HepG2 (cell line): ENCODE measurements at regions not wholly inside any gene's neighbourhood (a gene's known extent, or its start where the extent isn't known, plus 50 kb on each side); places are given as distances from the start of the nearest gene placed in this dataset.

Source experiments
- ATAC-seq: fragments of 200-7000 bp; cut with Tn5 transposase; 3 replicates; pipeline ENCODE4 v1.9.1; 2020; ENCODE audit warnings: mild to moderate bottlenecking, moderate library complexity
- BruUV-seq: library from RNA; stranded (reverse); fragments of 400-500 nt; replicated peaks from 2 replicates; lab custom pipeline; 2021; lab: Mats Ljungman, UMichigan
- CTCF ChIA-PET: fragments of 300-600 bp; formaldehyde crosslinking; extraction: SDS; loops from one replicate; lab custom pipeline; 2021; ENCODE audit warnings: low total read pairs, inconsistent platforms, low intra/inter-chr PET ratio; lab: Yijun Ruan, JAX
- POLR2A ChIA-PET: fragments of 350-600 bp; sonication (Branson Sonifier 250); formaldehyde crosslinking; loops from one replicate; lab custom pipeline; 2020; ENCODE audit warnings: antibody characterized with exemption, inconsistent platforms; lab: Yijun Ruan, JAX
- DNase-seq: peaks from one replicate; pipeline ENCODE4 v3.0.0-alpha.2; 2015; ENCODE audit warnings: low spot score
- FAIRE-seq: peaks from 3 replicates; lab custom pipeline; 2011; peaks lifted over from hg19 to GRCh38; lab: Jason Lieb, UNC
- H2AFZ ChIP-seq: one replicate; pipeline ENCODE4 v1.6.1; 2011; ENCODE audit warnings: low read length, inconsistent platforms
- H3K27ac ChIP-seq: fragments of 300-600 bp; 3 replicates; pipeline ENCODE4 v1.8.0; 2011; ENCODE audit warnings: mixed run types, mild to moderate bottlenecking, mixed read lengths, low read length, inconsistent platforms; ENCODE audit not compliant: insufficient read depth; ENCODE audit errors: extremely low read length
- H3K27me3 ChIP-seq, 2 experiments: fragments of 200-600 bp in 1 of 2; 2 replicates in 1 of 2; 3 replicates in 1 of 2; pipeline versions ENCODE4 v1.6.0 to v1.8.0; 2011; ENCODE audit warnings: low read length in 2 of 2, mild to moderate bottlenecking in 2 of 2, moderate library complexity in 2 of 2, inconsistent platforms in 1 of 2; ENCODE audit not compliant: insufficient read depth in 2 of 2, control insufficient read depth in 1 of 2
- H3K36me3 ChIP-seq, 2 experiments: fragments of 200-600 bp in 1 of 2; replicated peaks in 1 of 2; 2 replicates in 1 of 2; 3 replicates in 1 of 2; pipeline versions ENCODE4 v1.5.1 to v1.8.0; 2011; ENCODE audit warnings: low read length in 2 of 2, inconsistent platforms in 1 of 2; ENCODE audit not compliant: insufficient read depth in 2 of 2, control insufficient read depth in 1 of 2
- H3K4me1 ChIP-seq: 2 replicates; pipeline ENCODE4 v1.5.1; 2012; ENCODE audit warnings: low read length, inconsistent platforms; ENCODE audit not compliant: insufficient read depth
- H3K4me2 ChIP-seq: 2 replicates; pipeline ENCODE4 v1.6.0; 2011; ENCODE audit warnings: low read depth, low read length, inconsistent platforms
- H3K4me3 ChIP-seq, 3 experiments: fragments of 200-600 bp in 1 of 3; sonication (generic), shearing (Covaris generic) in 1 of 3; replicated peaks in 1 of 3; 2 replicates each; pipeline ENCODE4 v1.5.1; 2011 to 2016; ENCODE audit warnings: low read length in 3 of 3, inconsistent platforms in 2 of 3, low read depth in 2 of 3, mild to moderate bottlenecking in 2 of 3, control low read depth in 1 of 3, mixed read lengths in 1 of 3; ENCODE audit not compliant: insufficient read depth in 1 of 3
- H3K79me2 ChIP-seq: one replicate; pipeline ENCODE4 v1.6.1; 2011; ENCODE audit warnings: low read length, inconsistent platforms; ENCODE audit not compliant: insufficient read depth
- H3K9ac ChIP-seq: 2 replicates; pipeline ENCODE4 v1.6.0; 2011; ENCODE audit warnings: mild to moderate bottlenecking, low read depth, low read length, inconsistent platforms; ENCODE audit not compliant: insufficient read depth
- H3K9me3 ChIP-seq: 2 replicates; pipeline ENCODE4 v1.5.1; 2012; ENCODE audit warnings: mild to moderate bottlenecking, low read length
- H4K20me1 ChIP-seq: 2 replicates; pipeline ENCODE4 v1.6.0; 2011; ENCODE audit warnings: inconsistent platforms, mild to moderate bottlenecking, low read length, moderate library complexity; ENCODE audit not compliant: insufficient read depth
- CC2D1A ChIP-seq: sonication (generic); formaldehyde crosslinking; IDR thresholded peaks from 2 replicates; pipeline ENCODE4 v1.8.1; 2023; ENCODE audit warnings: mild to moderate bottlenecking, missing genetic modification reagents
- FOXA3 ChIP-seq: IDR thresholded peaks from 2 replicates; pipeline ENCODE4 v1.6.1; 2016; ENCODE audit warnings: missing genetic modification reagents, missing compliant biosample characterization
- KDM2A ChIP-seq: sonication (generic); formaldehyde crosslinking; IDR thresholded peaks from 2 replicates; pipeline ENCODE4 v1.4.0; 2020; ENCODE audit warnings: low read depth, missing genetic modification reagents, borderline replicate concordance
- MEIS2 ChIP-seq: sonication (generic); formaldehyde crosslinking; IDR thresholded peaks from 2 replicates; pipeline ENCODE4 v1.9.0; 2021; ENCODE audit warnings: mild to moderate bottlenecking, missing genetic modification reagents
- SPEN ChIP-seq: sonication (generic); formaldehyde crosslinking; IDR thresholded peaks from 2 replicates; pipeline ENCODE4 v1.5.1; 2020; ENCODE audit warnings: low read depth, mild to moderate bottlenecking, missing genetic modification reagents
- U2AF1 ChIP-seq: fragments of 200-400 bp; formaldehyde crosslinking; optimal IDR thresholded peaks from 2 replicates; pipeline ENCODE3; 2017; ENCODE audit warnings: mild to moderate bottlenecking, low read depth, low read length
- ZFP90 ChIP-seq: sonication (generic); formaldehyde crosslinking; IDR thresholded peaks from 2 replicates; pipeline ENCODE4 v1.8.0; 2022; ENCODE audit warnings: missing genetic modification reagents, mild to moderate bottlenecking, inconsistent platforms, borderline replicate concordance
- ZNF24 ChIP-seq: fragments of 450-650 bp; IDR thresholded peaks from 2 replicates; pipeline ENCODE4 v1.6.1; 2017; ENCODE audit warnings: antibody characterized with exemption, mild to moderate bottlenecking
- WGBS: methylation state at CpG from one replicate; pipeline ENCODE4 v1.1.6; 2017; ENCODE audit warnings: low lambda C conversion rate; 5-methylcytosine and 5-hydroxymethylcytosine counted together
- in situ Hi-C: cut with HindIII; loops from 2 replicates; pipeline ENCODE4 v1.10.0; 2017; ENCODE audit warnings: low pct_unique_long_range_greater_than_20kb; ENCODE audit not compliant: extremely low pct_ligation_motif_present
- intact Hi-C: fragments of 100-400 bp; cut with micrococcal nuclease; formaldehyde crosslinking; loops from one replicate; pipeline ENCODE4 v1.10.0; 2022; ENCODE audit not compliant: unreplicated experiment
- TF ChIP-seq, protein P1 (sequence below): IDR thresholded peaks from 2 replicates; pipeline ENCODE4 v1.6.1; 2018; ENCODE audit warnings: missing genetic modification reagents, mild to moderate bottlenecking, missing compliant biosample characterization

- H3K36me3 ChIP-seq: no peaks in the 10 kb centered on the region
- H3K4me1 ChIP-seq: no peaks in the 10 kb centered on the region
- no peaks in the 10 kb centered on the region for H4K20me1 ChIP-seq
- DNase-seq: no peak
- no peak overlapping the region for H3K4me2 ChIP-seq
- CTCF ChIA-PET: no interaction called here
- intact Hi-C loops: no loop called here
- no peak for TF ChIP-seq FOXA3 (CRISPR knock-in tag)
- TF ChIP-seq CC2D1A: no peak
- TF ChIP-seq, all 625 proteins: peak for 0
- Histone ChIP-seq H3K9ac (no peak overlapping the region), H3K4me3 (no peak overlapping the region), H3K79me2 (no peaks in the 10 kb centered on the region), H3K27ac (no peak overlapping the region), H3K27me3 (no peaks in the 10 kb centered on the region), H2AFZ (no peak overlapping the region), H3K9me3 (peaks cover 81% of the 10 kb centered on the region)
- WGBS: 2% methylated on average over 3 of the region's 3 CpGs
- in situ Hi-C loops: loop anchor here (5.0 kb wide), 1 partner anchor 41 kb away; no protein-coding TSS in a partner anchor
- ATAC-seq (no peak), FAIRE-seq (no peak)
- POLR2A ChIA-PET: no interaction called here
- no TSS peak for BruUV-seq
Measured at GRCh38 chr2:52563151-52563550, 1204.5 kb upstream of the CHAC2 start.

DNA sequence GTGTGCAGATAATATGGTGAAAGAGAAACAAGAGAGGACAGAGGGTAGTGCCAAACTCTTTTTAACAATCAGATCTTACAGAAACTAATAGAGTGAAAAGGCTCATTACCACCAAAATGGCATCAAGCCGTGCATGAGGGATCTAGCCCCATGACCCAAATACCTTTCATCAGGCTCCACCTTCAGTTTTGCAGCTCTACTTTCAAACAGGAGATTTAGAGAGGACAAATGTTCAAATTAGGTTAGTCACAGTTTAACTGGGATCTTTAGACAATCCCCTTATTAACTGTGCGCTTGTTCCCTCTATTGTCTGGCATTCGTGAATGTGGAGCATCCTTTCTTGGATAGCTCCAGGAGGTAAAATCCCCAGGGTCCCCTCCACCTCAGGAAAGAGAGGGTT lies 1209.3 kb upstream of the CHAC2 start:
- TF ChIP-seq, protein P1, sequence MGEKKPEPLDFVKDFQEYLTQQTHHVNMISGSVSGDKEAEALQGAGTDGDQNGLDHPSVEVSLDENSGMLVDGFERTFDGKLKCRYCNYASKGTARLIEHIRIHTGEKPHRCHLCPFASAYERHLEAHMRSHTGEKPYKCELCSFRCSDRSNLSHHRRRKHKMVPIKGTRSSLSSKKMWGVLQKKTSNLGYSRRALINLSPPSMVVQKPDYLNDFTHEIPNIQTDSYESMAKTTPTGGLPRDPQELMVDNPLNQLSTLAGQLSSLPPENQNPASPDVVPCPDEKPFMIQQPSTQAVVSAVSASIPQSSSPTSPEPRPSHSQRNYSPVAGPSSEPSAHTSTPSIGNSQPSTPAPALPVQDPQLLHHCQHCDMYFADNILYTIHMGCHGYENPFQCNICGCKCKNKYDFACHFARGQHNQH (CRISPR knock-in tag): no peak
- TF ChIP-seq U2AF1 (no peak), KDM2A (CRISPR knock-in tag) (no peak), ZFP90 (CRISPR knock-in tag) (no peak), SPEN (no peak), ZNF24 (no peak), MEIS2 (CRISPR knock-in tag) (no peak)
- H3K9ac ChIP-seq: no peak overlapping the region
- peaks cover 40% of the 10 kb centered on the region for H3K9me3 ChIP-seq
- no peaks in the 10 kb centered on the region for H3K4me1 ChIP-seq
- intact Hi-C loops: no loop called here
- in situ Hi-C loops: no loop called here
- H3K79me2 ChIP-seq: no peaks in the 10 kb centered on the region
- H3K36me3 ChIP-seq: no peaks in the 10 kb centered on the region
- POLR2A ChIA-PET: no interaction called here
- WGBS: 25% methylated on average over 3 of the region's 3 CpGs
- FAIRE-seq (no peak), ATAC-seq (no peak), DNase-seq (no peak)
- no peak overlapping the region for H2AFZ ChIP-seq
- no peak overlapping the region for H3K27ac ChIP-seq
- H3K27me3 ChIP-seq: no peaks in the 10 kb centered on the region
- no TSS peak for BruUV-seq
- H3K4me2 ChIP-seq: no peak overlapping the region
- H3K4me3 ChIP-seq: no peak overlapping the region
- CTCF ChIA-PET: no interaction called here
- no peaks in the 10 kb centered on the region for H4K20me1 ChIP-seq
